ENCODE measurements at regions not wholly inside any gene's neighbourhood (a gene's known extent, or its start where the extent isn't known, plus 50 kb on each side); places are given as distances from the start of the nearest gene placed in this dataset.

GRCh38 chr6:105601541-105602236, 198.8 kb upstream of the PREP start:
- DNase-seq (ENCODE audit: low read depth) = peak; percentile 95
- H3K4me3 ChIP-seq (ENCODE audit: low read depth, low read length) = peak overlapping the region; percentile 7; the same call in 1 of the 2 replicates
- no peak for TF ChIP-seq CTCF (IDR thresholded peaks at IDR 0.05; ENCODE audit: low read depth, low read length, missing control alignments)

GRCh38 chr6:105600336-105601260, 197.7 kb upstream of the PREP start:
- DNase-seq (ENCODE audit: low read depth) = no peak
- no peak overlapping the region for H3K4me3 ChIP-seq (ENCODE audit: low read depth, low read length)
- no peak for TF ChIP-seq CTCF (IDR thresholded peaks at IDR 0.05; ENCODE audit: low read depth, low read length, missing control alignments)

DNA sequence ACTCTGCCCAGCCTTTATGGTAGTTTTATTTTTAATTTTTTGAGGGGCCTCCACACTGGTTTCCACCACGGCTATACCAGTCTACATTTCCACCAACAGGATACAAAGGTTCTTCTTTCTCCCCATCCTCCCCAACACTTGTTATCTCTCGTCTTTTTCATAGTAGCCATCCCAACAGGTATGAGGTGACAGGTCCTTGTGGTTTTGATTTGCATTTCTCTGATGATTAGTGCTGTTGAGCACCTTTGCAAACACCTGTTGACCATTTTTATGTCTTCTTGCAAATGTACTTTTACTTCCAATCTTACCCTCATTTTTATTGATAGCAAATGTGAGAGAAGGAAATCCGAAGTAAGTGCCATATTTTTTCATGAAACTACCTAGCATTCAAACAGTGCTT, 195.4 kb upstream of the PREP start:
- no peak for DNase-seq (ENCODE audit: low read depth)
- no peak for TF ChIP-seq CTCF (IDR thresholded peaks at IDR 0.05; ENCODE audit: low read depth, low read length, missing control alignments)

GRCh38 chr6:105596284-105596755, 193.4 kb upstream of the PREP start:
- TF ChIP-seq CTCF (IDR thresholded peaks at IDR 0.05; ENCODE audit: low read depth, low read length, missing control alignments) = no peak
- H3K4me3 ChIP-seq (ENCODE audit: low read depth, low read length) = no peak overlapping the region
- DNase-seq (ENCODE audit: low read depth) = no peak

More for the DNA sequence above, 195.4 kb upstream of the PREP start:
- no peak overlapping the region for H3K4me3 ChIP-seq (ENCODE audit: low read depth, low read length)

GRCh38 chr6:105595829-105596228, 192.9 kb upstream of the PREP start:
- no peak overlapping the region for H3K4me3 ChIP-seq (ENCODE audit: low read depth, low read length)
- TF ChIP-seq CTCF (IDR thresholded peaks at IDR 0.05; ENCODE audit: low read depth, low read length, missing control alignments) = no peak
- no peak for DNase-seq (ENCODE audit: low read depth)

GRCh38 chr6:105594821-105595220, 191.9 kb upstream of the PREP start:
- H3K4me3 ChIP-seq (ENCODE audit: low read depth, low read length) = no peak overlapping the region
- TF ChIP-seq CTCF (IDR thresholded peaks at IDR 0.05; ENCODE audit: low read depth, low read length, missing control alignments) = no peak
- no peak for DNase-seq (ENCODE audit: low read depth)

Data from GM12864 (cell line).